MV-4-11 (cell line): ENCODE measurements at regions not wholly inside any gene's neighbourhood (a gene's known extent, or its start where the extent isn't known, plus 50 kb on each side); places are given as distances from the start of the nearest gene placed in this dataset.

ENCODE experiments used
- DNase-seq: peaks from one replicate; lab custom pipeline; 2025; lab: John Stamatoyannopoulos, UW

- DNase-seq: no peak
These were observed 1020.4 kb downstream of the CBLN2 start for GRCh38 chr18:71523483-71524435.

GRCh38 chr18:71505526-71505925, 1038.6 kb downstream of the CBLN2 start:
- DNase-seq: no peak

- no peak for DNase-seq
These were observed 1040.9 kb downstream of the CBLN2 start for GRCh38 chr18:71503222-71503621.

GRCh38 chr18:71485611-71486010, 1058.5 kb downstream of the CBLN2 start:
- no peak for DNase-seq

- no peak for DNase-seq
These were observed 1072.0 kb downstream of the CBLN2 start for GRCh38 chr18:71471963-71472725.

- no peak for DNase-seq
These were observed 1087.9 kb downstream of the CBLN2 start for GRCh38 chr18:71456206-71456605.

GRCh38 chr18:71450257-71450656, 1093.9 kb downstream of the CBLN2 start:
- DNase-seq: no peak

- no peak for DNase-seq
These were observed 1100.2 kb downstream of the CBLN2 start for GRCh38 chr18:71443706-71444480.

- no peak for DNase-seq
These were observed 1101.4 kb downstream of the CBLN2 start for GRCh38 chr18:71442731-71443141.

- no peak for DNase-seq
These were observed 1103.0 kb downstream of the CBLN2 start for GRCh38 chr18:71441156-71441555.

- no peak for DNase-seq
These were observed 1106.6 kb downstream of the CBLN2 start for GRCh38 chr18:71437511-71437910.

- DNase-seq: no peak
These were observed 1110.8 kb downstream of the CBLN2 start for GRCh38 chr18:71433373-71433772.

- DNase-seq: no peak
These were observed 1112.5 kb downstream of the CBLN2 start for GRCh38 chr18:71431689-71432088.

- DNase-seq: no peak
These were observed 1113.0 kb downstream of the CBLN2 start for GRCh38 chr18:71431171-71431570.

- no peak for DNase-seq
These were observed 1117.7 kb downstream of the CBLN2 start for GRCh38 chr18:71426441-71426840.

- DNase-seq: no peak
These were observed 1116.4 kb downstream of the SOCS6 start for GRCh38 chr18:71405169-71405809.

GRCh38 chr18:71403501-71403900, 1114.7 kb downstream of the SOCS6 start:
- DNase-seq: no peak

- DNase-seq: no peak
These were observed 1109.7 kb downstream of the SOCS6 start for GRCh38 chr18:71398531-71398930.

- DNase-seq: no peak
These were observed 1099.3 kb downstream of the SOCS6 start for GRCh38 chr18:71388148-71388547.

- no peak for DNase-seq
These were observed 1085.6 kb downstream of the SOCS6 start for GRCh38 chr18:71374294-71375000.
